ENCODE measurements at regions not wholly inside any gene's neighbourhood (a gene's known extent, or its start where the extent isn't known, plus 50 kb on each side); places are given as distances from the start of the nearest gene placed in this dataset.
"Not testable (repeated sequence)": the region's sequence is repeated elsewhere in the genome, so short reads cannot be mapped to it uniquely, and the experiment has no call there.

DNA sequence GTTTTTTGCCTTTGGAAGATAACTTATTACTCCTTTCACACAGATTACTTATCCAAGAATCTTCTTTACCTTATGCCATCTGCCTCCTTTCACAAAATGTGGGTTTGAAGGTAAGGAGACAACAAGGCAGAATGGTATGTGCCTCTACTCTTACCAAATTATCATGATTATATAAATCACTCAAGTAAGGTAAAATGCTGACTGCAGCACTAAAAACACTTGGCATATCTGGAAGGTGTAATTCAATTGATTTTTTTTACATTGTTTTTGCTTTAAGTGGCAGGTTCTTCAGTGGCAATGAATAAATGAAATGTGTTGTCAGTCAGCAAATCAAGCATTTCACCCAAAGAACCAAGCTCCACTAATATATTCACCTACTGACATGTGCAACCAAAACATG lies 346.1 kb downstream of the OMA1 start:
- no peak for DNase-seq (ENCODE audit: low read depth in 2 of 2)

DNA sequence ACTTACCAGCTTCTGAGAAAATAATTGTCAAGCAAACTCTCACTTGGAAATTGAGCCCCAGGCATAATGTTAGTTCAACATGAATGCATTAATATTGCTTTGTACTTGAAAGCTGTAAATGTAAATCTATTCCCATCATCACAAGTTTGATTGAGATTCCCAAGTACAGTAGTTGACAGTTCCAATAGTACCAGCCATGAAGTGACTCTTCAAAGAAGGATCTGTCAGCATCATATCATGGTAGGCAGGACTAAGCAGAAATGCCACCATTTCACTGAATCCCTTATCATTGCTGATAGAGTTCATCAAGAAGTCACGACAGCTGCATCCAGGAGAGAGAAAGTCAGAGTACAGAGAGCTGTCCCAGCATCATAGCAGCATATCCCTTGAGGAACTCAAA lies 348.7 kb downstream of the OMA1 start:
- DNase-seq (ENCODE audit: low read depth in 2 of 2): no peak

DNA sequence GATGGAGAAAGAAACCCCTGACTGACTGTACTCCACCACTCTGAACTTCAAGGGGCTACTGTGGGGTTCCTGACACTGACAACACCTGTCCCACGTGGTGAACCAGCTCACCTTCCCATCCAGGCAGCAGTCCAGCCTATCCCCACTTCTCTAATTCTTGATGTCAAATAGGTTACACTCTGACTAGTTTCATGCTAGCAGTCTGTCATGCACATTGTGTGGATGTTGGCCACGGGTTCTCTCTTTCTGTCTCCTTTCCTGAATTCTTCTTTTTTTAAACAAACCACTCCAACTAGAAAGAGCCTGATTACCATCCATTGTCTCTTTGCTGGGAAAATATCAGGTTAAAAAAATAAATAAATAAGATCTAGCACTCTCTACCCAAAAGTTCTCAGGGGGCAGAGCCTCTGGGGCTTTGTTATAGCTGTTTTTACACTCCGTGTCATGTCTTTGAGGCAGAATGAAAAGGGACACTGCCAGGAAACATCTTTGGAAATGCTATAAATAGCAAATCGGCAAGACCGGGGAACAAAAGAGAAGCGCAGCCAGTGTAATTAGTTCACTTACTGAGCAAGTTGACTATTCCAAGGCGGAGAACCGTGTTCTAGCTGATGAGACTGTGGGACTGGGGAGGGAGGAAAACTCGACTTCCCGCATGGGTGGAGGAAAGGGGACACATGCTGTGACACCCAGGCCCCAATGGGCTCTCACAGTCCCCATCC lies 356.1 kb downstream of the OMA1 start:
- no peak for DNase-seq (ENCODE audit: low read depth in 2 of 2)

DNA sequence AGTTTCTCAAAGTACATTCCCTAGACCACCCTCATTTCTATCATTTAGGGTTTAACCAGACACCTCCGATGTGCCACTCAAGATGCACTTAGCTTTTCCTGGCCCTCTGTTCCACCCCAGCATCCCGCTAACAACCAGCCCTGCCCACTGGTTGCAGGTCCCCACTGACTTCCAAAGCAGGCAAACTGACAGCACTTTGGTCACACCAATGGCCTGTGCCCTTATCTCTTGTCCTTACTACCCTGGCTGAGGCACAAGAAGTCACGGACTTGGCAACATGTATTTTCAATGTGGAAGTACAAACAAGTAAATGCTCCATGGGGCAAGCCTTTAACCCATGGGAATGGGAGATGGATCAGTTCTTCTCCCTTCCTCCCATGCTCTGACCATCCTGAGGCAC lies 357.1 kb downstream of the OMA1 start:
- DNase-seq (ENCODE audit: low read depth in 2 of 2): no peak

DNA sequence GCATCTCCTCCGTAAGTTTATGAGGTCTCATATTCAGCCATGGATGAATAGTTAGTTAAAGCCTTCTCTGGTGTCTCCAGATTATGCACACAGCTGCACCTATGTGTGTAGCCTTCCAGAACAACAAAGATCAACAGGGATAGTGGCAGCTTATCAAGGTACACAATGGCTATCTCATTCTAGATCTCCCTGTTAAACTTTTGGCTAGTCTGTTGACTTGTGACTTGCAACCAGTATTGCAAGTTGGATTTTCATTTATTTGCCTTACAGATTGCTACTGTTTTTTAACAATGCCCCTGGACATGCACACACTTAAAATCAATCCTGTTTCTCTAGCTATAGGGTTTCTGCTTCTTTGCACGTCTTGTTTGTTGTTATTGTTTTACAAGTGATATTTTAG lies 363.2 kb downstream of the OMA1 start:
- no peak for DNase-seq (ENCODE audit: low read depth in 2 of 2)

DNA sequence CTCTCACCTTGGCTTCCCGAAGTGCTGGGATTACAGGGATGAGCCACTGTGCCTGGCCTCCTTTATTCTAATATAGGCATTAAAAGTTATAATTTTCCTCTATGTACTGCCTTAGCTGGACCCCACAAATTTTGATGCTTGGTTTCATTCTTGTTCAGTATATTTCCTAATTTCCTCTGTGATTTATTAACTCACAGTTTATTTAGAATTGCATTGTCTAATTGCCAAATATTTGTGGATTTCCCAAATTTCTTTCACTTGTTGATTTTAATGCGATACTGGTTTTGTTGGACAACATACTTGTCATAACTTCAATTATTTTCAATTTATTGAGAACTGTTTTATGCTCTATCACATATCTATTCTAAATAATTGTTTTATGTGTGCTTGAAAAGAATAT lies 366.0 kb downstream of the OMA1 start:
- no peak for DNase-seq (ENCODE audit: low read depth in 2 of 2)

DNA sequence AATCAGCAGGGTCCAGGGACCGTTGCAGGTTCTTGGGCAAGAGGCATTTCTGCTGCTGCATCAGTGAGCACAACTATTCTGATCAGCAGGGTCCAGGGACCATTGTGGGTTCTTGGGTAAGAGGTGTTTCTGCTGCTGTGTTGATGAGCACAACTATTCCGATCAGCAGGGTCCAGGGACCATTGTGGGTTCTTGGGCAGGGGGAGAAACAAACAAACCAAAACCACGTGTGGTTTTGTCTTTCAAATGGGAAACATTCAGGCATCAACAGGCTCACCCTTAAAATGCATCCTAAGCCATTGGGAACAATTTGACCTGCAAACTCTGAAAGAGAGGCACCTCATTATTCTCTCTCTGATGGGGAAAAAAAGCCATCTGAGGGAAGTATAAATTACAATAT lies 377.4 kb downstream of the OMA1 start:
- not testable (repeated sequence) for DNase-seq (ENCODE audit: low read depth in 2 of 2)

DNA sequence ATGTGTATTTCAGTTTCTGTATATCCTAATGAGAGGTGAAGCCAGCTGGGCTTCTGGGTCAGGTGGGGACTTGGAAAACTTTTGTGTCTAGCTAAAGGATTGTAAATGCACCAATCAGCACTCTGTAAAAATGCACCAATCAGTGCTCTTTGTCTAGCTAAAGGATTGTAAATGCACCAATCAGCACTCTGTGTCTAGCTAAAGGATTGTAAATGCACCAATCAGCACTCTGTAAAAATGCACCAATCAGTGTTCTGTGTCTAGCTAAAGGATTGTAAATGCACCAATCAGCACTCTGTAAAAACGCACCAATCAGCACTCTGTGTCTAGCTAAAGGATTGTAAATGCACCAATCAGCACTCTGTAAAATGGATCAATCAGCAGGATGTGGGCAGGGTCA lies 379.4 kb downstream of the OMA1 start:
- not testable (repeated sequence) for DNase-seq (ENCODE audit: low read depth in 2 of 2)

DNA sequence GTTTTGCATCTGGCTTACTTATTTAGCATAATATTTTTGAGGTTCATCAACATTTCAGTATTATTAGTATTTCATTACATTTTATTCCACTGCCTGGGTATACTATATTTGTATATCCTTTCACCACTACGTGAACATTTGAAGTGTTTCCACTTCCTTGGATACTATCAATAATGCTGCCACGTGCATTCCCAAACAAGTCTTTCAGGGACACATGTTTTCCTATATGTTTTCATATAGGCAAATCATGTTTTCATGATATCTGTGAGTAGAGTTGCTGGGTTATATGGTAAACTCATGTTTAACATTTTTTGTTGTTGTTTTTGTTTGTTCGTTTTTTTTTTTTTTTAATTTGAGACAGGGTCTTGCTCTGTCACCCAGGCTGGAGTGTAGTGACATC lies 380.1 kb downstream of the OMA1 start:
- DNase-seq (ENCODE audit: low read depth in 2 of 2): no peak

DNA sequence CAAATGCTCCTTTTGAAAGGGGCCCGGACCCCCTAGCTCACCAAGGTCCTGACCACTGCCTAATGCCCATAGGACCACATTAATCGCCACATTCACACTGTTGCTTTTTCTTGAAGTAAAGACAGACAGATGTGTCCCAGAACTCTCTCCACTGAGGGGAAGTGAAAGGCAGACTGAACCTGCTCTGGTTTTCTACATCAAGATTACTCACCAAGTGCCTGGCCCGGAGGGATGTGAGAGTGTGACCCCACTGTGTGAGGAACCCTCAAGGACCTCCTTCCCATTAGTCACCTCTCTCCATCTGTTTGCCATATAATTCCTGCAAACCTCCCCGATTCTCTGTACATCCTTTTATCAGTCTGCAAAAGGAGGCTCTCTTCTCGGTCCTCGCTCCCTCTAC lies 381.5 kb downstream of the OMA1 start:
- DNase-seq (ENCODE audit: low read depth in 2 of 2): no peak

DNA sequence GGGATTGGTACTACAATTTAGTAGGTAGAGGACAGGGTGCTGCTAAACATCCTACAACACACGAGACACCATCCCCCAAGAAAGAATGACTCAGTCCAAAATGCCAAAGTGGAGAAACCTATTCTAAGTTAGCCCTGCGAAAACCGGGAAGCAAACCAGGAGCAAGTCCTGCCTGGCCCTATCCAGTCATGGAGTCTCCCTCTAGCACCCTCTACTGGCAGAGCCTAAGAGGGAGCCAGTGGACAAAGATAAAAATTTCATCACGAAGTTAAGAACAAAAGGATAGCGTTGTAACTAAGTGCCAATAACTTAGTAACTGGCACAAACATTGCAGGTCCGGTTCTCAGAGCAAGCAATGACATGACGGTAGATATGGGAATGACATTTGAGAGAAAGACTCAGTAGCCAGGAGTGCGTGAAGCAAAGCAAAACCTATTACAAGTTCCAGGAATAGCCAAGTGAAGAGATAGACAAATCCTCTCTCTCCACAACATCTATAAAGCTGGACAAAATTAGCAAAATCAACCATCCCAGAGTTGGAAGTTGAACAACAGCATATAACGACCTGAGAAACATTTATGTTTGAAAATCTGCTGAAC lies 383.5 kb downstream of the OMA1 start:
- DNase-seq (ENCODE audit: low read depth in 2 of 2): peak in 1 of 2 donors; percentile 3

DNA sequence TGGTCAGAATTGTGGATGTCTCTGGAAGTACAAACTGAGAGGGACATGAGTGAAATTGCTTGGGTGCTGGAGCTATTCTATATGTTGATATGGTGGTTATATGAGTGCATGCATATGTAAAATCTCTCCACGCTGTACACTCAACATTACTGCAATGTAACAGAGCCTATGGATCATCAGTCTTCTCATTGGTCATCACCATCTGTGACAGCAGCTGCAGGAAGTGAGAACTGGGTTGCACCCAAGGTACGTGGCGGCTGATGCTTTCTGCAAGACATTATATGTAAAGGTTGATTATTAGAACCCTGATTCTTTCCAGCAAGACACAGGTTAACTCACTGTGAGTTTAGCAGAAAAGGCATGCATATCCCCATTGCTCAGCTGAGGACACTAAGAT lies 387.1 kb downstream of the OMA1 start:
- DNase-seq (ENCODE audit: low read depth in 2 of 2): no peak

DNA sequence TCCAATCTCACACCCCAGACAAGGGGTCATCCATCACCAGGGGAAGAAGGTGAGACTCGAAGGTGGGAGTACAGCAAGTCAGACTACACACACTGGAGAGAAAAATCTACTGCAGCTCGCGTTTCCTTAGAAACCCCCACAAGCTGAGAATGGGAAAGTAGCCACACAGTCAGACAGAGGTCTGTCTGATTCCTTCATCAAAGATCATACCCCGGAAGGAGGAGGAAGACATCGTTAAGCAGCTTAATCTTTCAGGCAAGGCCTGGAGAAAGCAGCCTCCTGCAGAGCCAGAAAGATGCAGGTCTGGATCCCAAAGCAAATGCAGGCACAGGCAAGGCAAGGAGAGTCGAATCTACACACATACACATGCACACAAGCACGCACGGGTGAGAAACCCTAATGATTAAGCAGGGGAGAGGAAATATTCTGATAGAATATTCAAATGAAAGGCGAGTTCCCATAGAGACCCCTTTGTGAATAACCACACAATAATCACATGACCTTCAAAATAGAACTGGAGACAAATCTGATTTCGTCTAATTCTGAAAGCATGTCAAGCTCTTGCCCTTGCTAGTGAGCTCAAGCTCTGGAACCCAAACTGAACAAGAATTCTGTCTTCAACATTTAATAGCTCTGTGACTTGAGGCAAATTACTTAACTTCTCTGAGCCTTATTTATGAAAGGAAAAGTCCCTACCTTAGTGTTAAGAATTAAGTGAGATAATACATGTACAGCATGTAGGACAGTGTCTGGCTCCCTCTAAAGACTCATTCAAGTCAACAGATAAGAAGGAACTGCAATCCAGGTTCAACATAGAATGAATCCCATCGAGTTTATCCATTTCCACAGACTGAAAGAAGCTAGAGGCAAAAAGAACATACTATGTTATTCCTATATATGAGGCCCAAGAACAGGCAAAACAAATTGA lies 387.8 kb downstream of the OMA1 start:
- DNase-seq (ENCODE audit: low read depth in 2 of 2): no peak

DNA sequence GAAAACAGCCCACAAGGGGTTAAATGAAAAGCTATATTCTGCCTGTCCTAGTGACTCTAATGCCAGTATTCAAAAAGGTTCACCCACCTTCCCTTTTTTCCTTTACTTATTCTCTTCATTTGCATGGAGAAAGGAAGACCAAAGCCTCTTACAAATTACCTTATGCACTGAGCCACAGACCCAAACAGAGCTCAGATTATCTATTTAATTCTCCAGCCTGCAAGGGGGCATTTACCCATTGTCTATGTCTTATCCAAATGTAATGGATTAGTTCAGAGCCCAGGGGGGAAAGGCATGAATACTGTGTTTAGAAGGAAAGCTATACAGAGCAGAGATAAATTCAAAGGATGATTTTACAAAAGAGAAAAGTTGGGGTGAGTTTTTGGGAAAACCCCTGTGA lies 388.5 kb downstream of the OMA1 start:
- DNase-seq (ENCODE audit: low read depth in 2 of 2): no peak

DNA sequence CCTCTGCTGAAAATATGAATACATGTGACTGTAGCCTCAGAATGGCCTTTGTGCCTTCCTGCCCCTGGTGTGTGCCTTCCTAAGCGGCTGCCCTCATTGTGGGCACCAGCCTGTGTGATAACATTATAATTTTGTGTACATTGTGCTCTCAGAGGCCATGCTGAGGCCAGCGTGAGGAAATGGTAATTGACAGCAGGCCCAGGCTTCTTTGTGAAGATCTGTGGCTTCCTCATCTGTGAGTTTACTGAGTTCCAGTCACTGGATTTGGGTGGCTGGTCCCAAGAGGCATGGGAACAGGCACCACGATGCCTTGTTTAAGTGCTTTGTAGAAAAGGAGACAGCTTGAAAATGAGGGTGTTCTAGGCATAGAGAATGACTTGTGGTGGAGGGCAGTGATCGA lies 389.3 kb downstream of the OMA1 start:
- no peak for DNase-seq (ENCODE audit: low read depth in 2 of 2)

DNA sequence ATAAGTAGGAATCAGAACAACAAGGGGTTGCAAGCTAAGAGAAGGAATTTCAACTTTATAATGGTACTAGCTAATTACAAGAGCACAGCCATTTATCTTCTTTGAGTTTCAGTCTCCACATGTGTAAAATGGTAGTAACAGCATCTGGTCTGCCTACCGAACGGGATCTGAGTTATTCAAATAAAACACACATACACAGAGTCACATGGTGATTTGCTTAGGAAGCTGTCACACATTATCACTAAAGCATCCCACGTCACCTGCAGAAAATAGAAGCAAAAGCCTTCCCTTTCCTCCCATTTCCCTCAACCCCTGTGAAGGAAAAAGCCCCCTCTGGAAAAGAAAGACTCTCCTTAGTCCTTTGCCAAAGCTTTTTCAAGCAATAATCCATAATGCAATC lies 389.7 kb downstream of the OMA1 start:
- DNase-seq (ENCODE audit: low read depth in 2 of 2): no peak

DNA sequence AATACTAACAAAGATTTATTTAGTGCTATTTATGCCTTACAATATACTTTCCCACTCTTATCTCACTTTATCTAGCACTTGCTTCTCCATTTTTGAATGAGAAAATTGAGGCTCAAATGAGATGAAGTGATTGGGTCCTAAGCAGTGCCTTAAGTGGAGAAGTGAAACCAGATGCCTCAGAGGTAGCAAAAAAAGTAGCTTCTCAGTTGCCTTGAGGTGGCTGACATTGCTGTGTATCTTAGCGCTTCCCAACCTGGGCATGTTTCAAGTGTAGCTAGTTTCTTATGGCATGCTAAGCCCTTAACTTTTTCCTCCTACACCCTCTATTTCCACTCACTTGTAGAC lies 390.4 kb downstream of the OMA1 start:
- DNase-seq (ENCODE audit: low read depth in 2 of 2): no peak

DNA sequence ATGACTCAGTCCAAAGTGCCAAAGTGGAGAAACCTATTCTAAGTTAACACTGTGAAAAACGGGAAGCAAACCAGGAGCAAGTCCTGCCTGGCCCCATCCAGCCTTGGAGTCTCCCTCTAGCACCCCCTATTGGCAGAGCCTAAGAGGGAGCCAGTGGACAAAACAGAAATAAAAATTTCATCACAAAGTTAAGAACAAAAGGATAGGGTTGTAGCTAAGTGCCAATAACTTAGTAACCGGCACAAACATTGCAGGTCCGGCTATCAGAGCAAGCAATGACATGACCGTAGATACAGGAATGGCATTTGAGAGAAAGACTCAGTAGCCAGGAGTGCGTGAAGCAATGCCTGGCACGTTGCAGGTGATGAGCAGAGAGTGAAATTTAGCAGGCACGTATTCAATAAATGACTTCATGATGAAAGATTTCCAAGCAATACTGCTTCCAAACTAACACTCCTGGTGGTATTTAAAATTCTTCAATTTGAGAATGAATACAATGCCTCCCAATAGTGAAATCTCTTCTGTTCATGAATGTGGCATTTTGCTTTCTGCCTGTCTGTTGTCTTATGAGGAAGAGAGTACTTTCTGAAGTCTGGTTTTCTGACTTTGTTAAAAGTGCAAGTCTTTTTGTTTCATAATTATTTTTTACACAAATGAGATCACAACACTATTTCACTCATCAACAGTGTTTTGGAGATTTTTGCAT lies 391.0 kb downstream of the OMA1 start:
- no peak for DNase-seq (ENCODE audit: low read depth in 2 of 2)

DNA sequence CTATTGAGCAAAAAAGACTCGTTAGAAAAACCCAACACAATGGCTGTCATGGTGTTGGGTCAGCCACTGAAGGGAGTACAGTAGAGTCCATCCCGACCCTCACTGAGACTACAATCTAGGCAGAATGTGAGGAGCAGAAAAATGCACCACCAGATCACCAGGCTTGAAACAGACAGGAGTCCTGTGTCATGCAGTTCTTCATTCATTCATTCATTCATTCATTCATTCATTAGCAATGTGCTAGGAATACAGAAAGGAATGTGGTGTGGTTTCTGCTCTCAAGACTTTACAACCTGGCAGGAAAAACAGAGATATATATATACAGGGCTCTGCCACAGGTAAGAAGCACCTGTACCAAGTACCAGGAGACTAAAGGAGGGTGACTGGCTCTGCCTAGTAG lies 392.3 kb downstream of the OMA1 start:
- no peak for DNase-seq (ENCODE audit: low read depth in 2 of 2)

DNA sequence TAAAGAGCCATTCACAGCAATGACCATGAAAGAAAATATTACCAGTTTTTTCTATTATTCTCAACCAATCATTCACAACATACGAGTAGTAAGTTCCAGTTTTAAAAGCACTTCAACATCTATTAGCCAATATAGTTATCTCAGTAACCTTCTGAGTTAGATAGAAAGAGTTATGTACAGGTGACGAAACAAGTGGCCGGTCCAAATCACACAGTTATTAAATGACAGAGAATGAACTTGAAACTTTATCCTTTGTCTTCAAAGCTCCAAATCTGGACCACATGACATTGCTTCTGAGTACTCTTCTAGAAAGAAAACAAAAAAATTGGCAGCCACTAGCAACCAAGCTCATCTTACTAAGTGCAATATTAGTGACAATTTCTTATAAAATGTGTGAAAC lies 393.8 kb downstream of the OMA1 start:
- no peak for DNase-seq (ENCODE audit: low read depth in 2 of 2)

DNA sequence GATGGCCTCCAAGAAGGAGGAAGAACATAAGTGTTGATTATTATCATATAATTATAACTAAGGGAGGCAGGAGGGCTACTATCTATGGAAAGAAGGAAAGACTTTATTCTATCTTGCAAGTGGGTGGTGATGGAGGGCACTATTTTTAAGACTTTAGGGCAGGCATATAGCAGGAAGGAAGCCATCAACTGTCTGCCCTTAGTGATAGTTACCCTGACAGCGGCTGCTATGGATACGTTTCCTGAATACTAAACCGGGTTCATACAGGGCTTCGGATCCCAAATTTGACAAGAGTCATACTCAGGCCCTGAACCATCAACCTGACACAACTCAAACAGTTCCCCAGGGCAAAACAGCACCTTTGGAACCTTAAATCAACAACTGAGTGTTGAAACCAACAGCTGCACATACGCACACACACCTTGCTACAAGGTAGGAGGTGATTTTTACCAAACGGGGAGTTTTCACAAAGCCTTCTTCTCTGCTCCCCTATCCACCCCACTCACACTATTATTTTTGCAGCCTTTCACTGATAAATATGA lies 397.2 kb downstream of the OMA1 start:
- no peak for DNase-seq (ENCODE audit: low read depth in 2 of 2)

DNA sequence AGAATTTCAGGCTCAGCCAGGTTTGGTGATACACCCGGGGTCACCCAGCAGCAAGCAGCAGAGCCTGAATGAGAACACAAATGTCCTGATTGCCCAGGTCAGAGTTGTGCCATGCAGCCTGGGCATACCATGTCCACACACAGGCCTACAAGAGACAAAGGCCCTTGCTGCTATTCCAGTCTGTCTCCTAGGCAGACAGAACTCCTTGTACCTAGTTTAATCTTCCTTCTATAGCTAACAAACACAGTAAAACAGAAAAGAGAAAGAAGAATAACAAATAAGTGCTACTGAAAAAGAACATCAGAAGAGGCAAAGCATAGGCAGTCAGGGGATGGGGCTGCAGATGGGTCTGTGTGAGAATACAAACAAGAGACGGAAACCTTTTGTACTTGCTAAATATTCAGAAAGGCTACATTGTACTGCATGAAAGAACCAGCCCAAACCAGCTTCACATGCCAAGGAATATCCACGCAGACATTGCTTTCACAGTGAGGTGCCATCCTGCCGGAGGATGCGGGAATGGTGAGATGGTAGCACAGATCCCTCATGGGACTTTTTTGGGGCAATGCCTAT lies 401.7 kb downstream of the OMA1 start:
- no peak for DNase-seq (ENCODE audit: low read depth in 2 of 2)

All from stimulated activated CD8-positive, alpha-beta memory T cell treated with anti-CD3 and anti-CD28 coated beads, Interleukin-2, amount 100 ng/mL, for 48 hours (primary cell).